ENCODE measurements at regions not wholly inside any gene's neighbourhood (a gene's known extent, or its start where the extent isn't known, plus 50 kb on each side); places are given as distances from the start of the nearest gene placed in this dataset.

- no peak overlapping the region for H3K4me3 ChIP-seq (ENCODE audit: low read depth, low read length)
- no peak for DNase-seq (ENCODE audit: low read depth)
- no peak for TF ChIP-seq CTCF (IDR thresholded peaks at IDR 0.05; ENCODE audit: insufficient read depth, low read length)
Measured at GRCh38 chr1:25091658-25092057, 140.6 kb downstream of the SYF2 start.

DNA sequence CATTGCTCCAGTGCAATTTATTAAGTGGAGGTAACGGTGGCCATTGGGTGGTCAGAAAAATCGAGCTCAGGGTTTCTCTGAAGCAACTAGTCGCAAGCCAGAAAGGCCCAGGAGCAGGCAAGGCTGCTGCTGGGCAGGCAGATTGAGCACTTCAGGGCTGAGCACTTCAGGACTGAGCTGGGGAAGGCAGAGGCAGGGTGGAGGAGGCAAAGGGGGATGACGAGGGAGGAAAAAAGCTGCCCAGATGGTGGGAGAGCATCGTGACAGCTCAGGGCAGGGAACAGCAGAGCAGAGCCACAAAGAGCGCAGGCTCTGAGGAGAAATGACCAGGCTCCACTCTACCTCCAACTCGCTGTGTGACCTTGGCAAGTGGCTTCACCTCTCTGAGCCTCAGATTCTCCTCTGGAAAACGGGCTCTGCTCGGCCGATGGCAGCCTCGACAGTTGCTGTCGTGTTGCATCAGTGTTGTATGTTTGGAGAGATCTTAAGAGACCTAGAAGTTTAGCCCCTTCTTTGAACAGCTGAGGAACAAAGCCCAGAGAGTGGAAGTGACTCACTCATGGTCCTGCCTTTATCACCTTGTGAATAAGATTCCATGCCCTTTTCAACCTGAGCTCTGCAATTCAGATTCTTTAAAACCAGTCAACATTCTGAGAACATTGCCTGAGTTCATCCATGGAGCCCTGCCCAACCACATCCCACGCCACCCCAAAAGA is 141.4 kb downstream of the SYF2 start:
- no peak overlapping the region for H3K4me3 ChIP-seq (ENCODE audit: low read depth, low read length)
- TF ChIP-seq CTCF (IDR thresholded peaks at IDR 0.05; ENCODE audit: insufficient read depth, low read length): no peak
- DNase-seq (ENCODE audit: low read depth): no peak

DNA sequence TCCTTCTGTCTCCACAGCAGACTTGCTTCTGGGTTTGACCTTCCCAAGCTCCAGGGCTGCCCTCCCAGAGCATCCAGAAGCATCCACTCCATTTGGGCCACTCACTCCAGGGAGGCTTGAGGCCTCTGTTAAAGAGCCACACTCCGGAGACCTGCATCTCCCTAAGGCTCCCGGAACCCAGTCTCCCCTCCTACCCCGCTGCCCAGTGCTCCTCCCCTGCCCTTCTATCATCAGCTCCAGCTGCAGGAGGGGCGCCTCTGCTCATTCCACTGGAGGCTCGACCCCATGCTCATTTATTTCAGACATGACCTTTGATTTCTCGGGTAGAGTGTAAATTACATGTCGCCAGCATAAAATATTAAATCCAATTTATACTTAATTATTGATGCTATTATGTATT is 142.5 kb downstream of the SYF2 start:
- no peak for DNase-seq (ENCODE audit: low read depth)
- no peak for TF ChIP-seq CTCF (IDR thresholded peaks at IDR 0.05; ENCODE audit: insufficient read depth, low read length)
- H3K4me3 ChIP-seq (ENCODE audit: low read depth, low read length): no peak overlapping the region

- no peak for DNase-seq (ENCODE audit: low read depth)
- no peak for TF ChIP-seq CTCF (IDR thresholded peaks at IDR 0.05; ENCODE audit: insufficient read depth, low read length)
- H3K4me3 ChIP-seq (ENCODE audit: low read depth, low read length): no peak overlapping the region
Measured at GRCh38 chr1:25088946-25089345, 143.4 kb downstream of the SYF2 start.

GRCh38 chr1:25088180-25088701 is 144.1 kb downstream of the SYF2 start:
- TF ChIP-seq CTCF (IDR thresholded peaks at IDR 0.05; ENCODE audit: insufficient read depth, low read length): no peak
- DNase-seq (ENCODE audit: low read depth): no peak
- no peak overlapping the region for H3K4me3 ChIP-seq (ENCODE audit: low read depth, low read length)

- TF ChIP-seq CTCF (IDR thresholded peaks at IDR 0.05; ENCODE audit: insufficient read depth, low read length): no peak
- H3K4me3 ChIP-seq (ENCODE audit: low read depth, low read length): no peak overlapping the region
- no peak for DNase-seq (ENCODE audit: low read depth)
Measured at GRCh38 chr1:25086518-25087079, 145.7 kb downstream of the SYF2 start.

Data from fibroblast of the aortic adventitia (primary cell).